Osteocyte (in vitro differentiated cells): ENCODE measurements at regions not wholly inside any gene's neighbourhood (a gene's known extent, or its start where the extent isn't known, plus 50 kb on each side); places are given as distances from the start of the nearest gene placed in this dataset.
"Not testable (repeated sequence)": the region's sequence is repeated elsewhere in the genome, so short reads cannot be mapped to it uniquely, and the experiment has no call there.

ENCODE experiments used
- DNase-seq: peaks from one replicate; pipeline ENCODE4 v3.0.0; 2021; ENCODE audit warnings: mixed read lengths; ENCODE audit not compliant: unreplicated experiment; ENCODE audit errors: extremely low spot score
- H3K27ac Mint-ChIP-seq: one replicate; pipeline ENCODE4 v1.8.0; 2021; ENCODE audit warnings: mild to moderate bottlenecking, mixed read lengths; ENCODE audit not compliant: unreplicated experiment
- H3K27me3 Mint-ChIP-seq: one replicate; pipeline ENCODE4 v1.8.0; 2021; ENCODE audit warnings: mixed read lengths; ENCODE audit not compliant: unreplicated experiment
- H3K36me3 Mint-ChIP-seq: one replicate; pipeline ENCODE4 v1.8.0; 2021; ENCODE audit warnings: mixed read lengths; ENCODE audit not compliant: unreplicated experiment
- H3K4me1 Mint-ChIP-seq: one replicate; pipeline ENCODE4 v1.8.0; 2021; ENCODE audit warnings: mixed read lengths; ENCODE audit not compliant: unreplicated experiment
- H3K4me3 Mint-ChIP-seq: one replicate; pipeline ENCODE4 v1.8.0; 2021; ENCODE audit warnings: mild to moderate bottlenecking, moderate library complexity, mixed read lengths; ENCODE audit not compliant: unreplicated experiment
- H3K9me3 Mint-ChIP-seq: one replicate; pipeline ENCODE4 v1.8.0; 2021; ENCODE audit warnings: mixed read lengths; ENCODE audit not compliant: unreplicated experiment
- CTCF ChIP-seq: fragments of 200-600 bp; sonication (generic); IDR thresholded peaks from 2 replicates; pipeline ENCODE4 v1.5.0; 2021; ENCODE audit warnings: antibody characterized with exemption, mild to moderate bottlenecking, moderate library complexity

DNA sequence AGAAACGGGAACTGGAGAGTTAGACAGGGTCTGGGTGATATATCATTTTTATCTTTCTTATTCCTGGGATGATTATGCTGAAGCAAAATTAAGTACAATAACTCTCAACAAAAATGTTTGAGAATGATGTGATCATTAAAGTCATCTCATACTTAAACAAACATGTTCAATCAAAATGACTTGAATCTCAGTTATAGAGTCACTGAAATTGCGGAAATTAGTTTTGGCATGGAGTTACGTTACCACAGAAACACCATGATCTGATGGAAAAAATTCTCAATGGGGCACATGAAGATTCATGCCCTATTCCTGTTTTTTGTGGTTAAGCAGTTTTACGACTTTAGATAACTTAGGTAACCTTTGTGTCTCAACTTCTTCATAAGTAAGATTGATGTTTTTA is 757.7 kb downstream of the EPHA4 start:
- DNase-seq: no peak
- Mint-ChIP-seq H3K4me3 (no peak overlapping the region), H3K27me3 (no peaks in the 10 kb centered on the region), H3K9me3 (peaks cover 6% of the 10 kb centered on the region), H3K27ac (no peak overlapping the region), H3K4me1 (peaks cover 3% of the 10 kb centered on the region), H3K36me3 (no peaks in the 10 kb centered on the region)
- no peak for TF ChIP-seq CTCF

DNA sequence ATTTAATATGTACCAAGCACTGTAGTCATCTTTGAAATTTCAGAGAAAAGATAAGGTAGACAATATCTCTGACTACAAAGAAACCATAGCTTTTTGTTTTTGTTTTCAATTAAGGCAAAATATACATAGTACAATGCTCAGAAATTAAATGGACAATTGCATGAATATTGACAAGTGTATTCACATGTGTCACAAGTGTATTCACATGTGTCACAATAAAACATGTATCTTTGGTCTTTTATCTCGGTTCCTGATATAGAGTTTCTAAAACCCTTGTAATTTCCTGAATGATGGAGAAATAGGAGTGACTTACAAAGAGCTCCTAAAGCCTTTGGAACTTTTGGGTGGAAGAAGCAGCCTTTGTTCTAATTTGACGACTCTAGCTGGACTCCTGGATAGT is 756.4 kb downstream of the EPHA4 start:
- TF ChIP-seq CTCF: no peak
- H3K4me3 Mint-ChIP-seq: no peak overlapping the region
- no peak for DNase-seq
- peaks cover 3% of the 10 kb centered on the region for H3K4me1 Mint-ChIP-seq
- peaks cover 6% of the 10 kb centered on the region for H3K9me3 Mint-ChIP-seq
- H3K27me3 Mint-ChIP-seq: no peaks in the 10 kb centered on the region
- H3K36me3 Mint-ChIP-seq: no peaks in the 10 kb centered on the region
- no peak overlapping the region for H3K27ac Mint-ChIP-seq

- Mint-ChIP-seq H3K4me1 (no peaks in the 10 kb centered on the region), H3K27ac (no peak overlapping the region), H3K27me3 (no peaks in the 10 kb centered on the region), H3K4me3 (no peak overlapping the region), H3K36me3 (no peaks in the 10 kb centered on the region), H3K9me3 (peaks cover 6% of the 10 kb centered on the region)
- TF ChIP-seq CTCF: no peak
- DNase-seq: no peak
Observed at GRCh38 chr2:220821683-220822082, 750.4 kb downstream of the EPHA4 start.

DNA sequence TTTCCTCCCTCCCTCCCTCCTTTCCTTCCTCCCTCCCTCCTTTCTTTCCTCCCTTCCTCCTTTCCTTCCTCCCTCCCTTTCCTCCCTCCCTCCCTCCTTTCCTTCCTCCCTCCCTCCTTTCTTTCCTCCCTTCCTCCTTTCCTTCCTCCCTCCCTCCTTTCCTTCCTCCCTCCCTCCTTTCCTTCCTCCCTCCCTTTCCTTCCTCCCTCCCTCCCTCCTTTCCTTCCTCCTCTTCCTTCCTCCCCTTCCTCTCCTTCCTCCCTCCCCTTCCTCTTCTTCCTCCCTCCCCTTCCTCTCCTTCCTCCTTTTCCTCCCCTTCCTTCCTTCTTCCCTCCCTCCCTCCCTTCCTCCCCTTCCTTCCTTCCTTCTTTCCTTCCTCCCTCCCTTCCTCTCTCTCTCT is 748.5 kb downstream of the EPHA4 start:
- not testable (repeated sequence) for H3K9me3 Mint-ChIP-seq, H3K27me3 Mint-ChIP-seq, H3K4me3 Mint-ChIP-seq, DNase-seq, H3K4me1 Mint-ChIP-seq, H3K36me3 Mint-ChIP-seq, H3K27ac Mint-ChIP-seq

GRCh38 chr2:220833446-220833845 is 738.7 kb downstream of the EPHA4 start:
- Mint-ChIP-seq H3K27ac (no peak overlapping the region), H3K9me3 (no peaks in the 10 kb centered on the region), H3K4me1 (peaks cover 4% of the 10 kb centered on the region), H3K4me3 (no peak overlapping the region), H3K36me3 (no peaks in the 10 kb centered on the region), H3K27me3 (peaks cover 2% of the 10 kb centered on the region)
- TF ChIP-seq CTCF: no peak
- no peak for DNase-seq

DNA sequence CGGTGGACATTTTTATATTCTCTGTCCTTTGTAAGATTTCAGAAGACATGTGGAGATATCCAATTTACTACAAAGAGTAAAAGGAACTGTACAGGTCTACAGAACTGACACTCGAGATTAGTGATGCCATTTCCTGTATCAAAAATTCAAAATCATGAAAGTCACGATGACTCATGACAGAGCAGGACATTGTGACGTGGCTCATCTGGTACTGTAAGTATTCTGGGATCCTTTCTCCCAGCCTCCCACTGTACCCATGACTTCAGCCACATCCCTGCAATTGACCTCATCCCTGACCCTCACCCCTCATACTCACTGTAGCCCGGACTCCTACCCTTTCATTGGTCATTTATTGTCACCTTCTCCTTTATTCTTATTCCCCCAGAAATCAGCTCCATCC is 736.5 kb downstream of the EPHA4 start:
- Mint-ChIP-seq H3K27me3 (no peaks in the 10 kb centered on the region), H3K4me1 (peaks cover 4% of the 10 kb centered on the region), H3K4me3 (no peak overlapping the region), H3K27ac (no peak overlapping the region), H3K9me3 (no peaks in the 10 kb centered on the region), H3K36me3 (no peaks in the 10 kb centered on the region)
- no peak for DNase-seq
- TF ChIP-seq CTCF: no peak
